Astrocyte (in vitro differentiated cells and primary cell): ENCODE measurements at regions not wholly inside any gene's neighbourhood (a gene's known extent, or its start where the extent isn't known, plus 50 kb on each side); places are given as distances from the start of the nearest gene placed in this dataset.

Experiments used
- DNase-seq: peaks from one replicate; pipeline ENCODE4 v3.0.0-alpha.2; 2010; ENCODE audit warnings: low read depth
- FAIRE-seq: peaks from 2 replicates; lab custom pipeline; 2011; peaks lifted over from hg19 to GRCh38; lab: Jason Lieb, UNC
- H2AFZ ChIP-seq: 2 replicates; pipeline ENCODE4 v1.6.0; 2012; ENCODE audit warnings: low read depth, low read length, inconsistent platforms
- H3K27ac ChIP-seq: 2 replicates; pipeline ENCODE4 v1.5.1; 2011; ENCODE audit warnings: low read depth, low read length, inconsistent platforms
- H3K27me3 ChIP-seq: 2 replicates; pipeline ENCODE4 v1.6.0; 2011; ENCODE audit warnings: low read length, inconsistent platforms; ENCODE audit not compliant: insufficient read depth
- H3K36me3 ChIP-seq: 2 replicates; pipeline ENCODE4 v1.5.1; 2011; ENCODE audit warnings: low read length, inconsistent platforms; ENCODE audit not compliant: insufficient read depth
- H3K4me1 ChIP-seq: 2 replicates; pipeline ENCODE4 v1.5.1; 2011; ENCODE audit warnings: low read length, inconsistent platforms; ENCODE audit not compliant: insufficient read depth
- H3K4me2 ChIP-seq: 2 replicates; pipeline ENCODE4 v1.6.0; 2012; ENCODE audit warnings: low read length, inconsistent platforms
- H3K4me3 ChIP-seq: 2 replicates; pipeline ENCODE4 v1.5.1; 2011; ENCODE audit warnings: low read depth, mild to moderate bottlenecking, low read length, inconsistent platforms; ENCODE audit not compliant: insufficient read depth
- H3K79me2 ChIP-seq: 2 replicates; pipeline ENCODE4 v1.6.0; 2012; ENCODE audit warnings: mild to moderate bottlenecking, low read length, inconsistent platforms; ENCODE audit not compliant: insufficient read depth
- H3K9ac ChIP-seq: 2 replicates; pipeline ENCODE4 v1.6.0; 2012; ENCODE audit warnings: mild to moderate bottlenecking, low read length, inconsistent platforms
- H3K9me3 ChIP-seq: 2 replicates; pipeline ENCODE4 v1.5.1; 2012; ENCODE audit warnings: low read depth, mild to moderate bottlenecking, low read length, inconsistent platforms; ENCODE audit not compliant: insufficient read depth
- H4K20me1 ChIP-seq: 2 replicates; pipeline ENCODE4 v1.6.0; 2012; ENCODE audit warnings: low read length, inconsistent platforms; ENCODE audit not compliant: insufficient read depth
- H3K27ac Mint-ChIP-seq: one replicate; pipeline ENCODE4 v1.8.0; 2021; ENCODE audit warnings: mild to moderate bottlenecking, mixed read lengths; ENCODE audit not compliant: unreplicated experiment
- H3K27me3 Mint-ChIP-seq: one replicate; pipeline ENCODE4 v1.8.0; 2021; ENCODE audit warnings: low read depth, mixed read lengths; ENCODE audit not compliant: unreplicated experiment
- H3K36me3 Mint-ChIP-seq: one replicate; pipeline ENCODE4 v1.8.0; 2021; ENCODE audit warnings: low read depth, mixed read lengths; ENCODE audit not compliant: unreplicated experiment
- H3K4me1 Mint-ChIP-seq: one replicate; pipeline ENCODE4 v1.8.0; 2021; ENCODE audit warnings: low read depth, mixed read lengths; ENCODE audit not compliant: unreplicated experiment
- H3K4me3 Mint-ChIP-seq: one replicate; pipeline ENCODE4 v1.8.0; 2021; ENCODE audit warnings: mild to moderate bottlenecking, moderate library complexity, mixed read lengths; ENCODE audit not compliant: unreplicated experiment
- H3K9me3 Mint-ChIP-seq: one replicate; pipeline ENCODE4 v1.8.0; 2021; ENCODE audit warnings: mild to moderate bottlenecking, mixed read lengths; ENCODE audit not compliant: unreplicated experiment
- CTCF ChIP-seq: IDR thresholded peaks from 2 replicates; pipeline ENCODE4 v1.5.1; 2011; ENCODE audit warnings: low read depth, mild to moderate bottlenecking, inconsistent platforms, low read length, moderate library complexity; ENCODE audit not compliant: insufficient read depth
- EZH2 ChIP-seq: IDR thresholded peaks from 2 replicates; pipeline ENCODE4 v1.6.1; 2012; ENCODE audit warnings: mild to moderate bottlenecking, low read length, inconsistent platforms; ENCODE audit not compliant: insufficient read depth

- Mint-ChIP-seq H3K9me3 (peaks cover 4% of the 10 kb centered on the region), H3K4me3 (no peak overlapping the region), H3K4me1 (peaks cover 29% of the 10 kb centered on the region), H3K36me3 (no peaks in the 10 kb centered on the region), H3K27me3 (no peaks in the 10 kb centered on the region), H3K27ac (no peak overlapping the region)
- Histone ChIP-seq H3K4me2 (no peak overlapping the region), H3K79me2 (no peaks in the 10 kb centered on the region), H3K4me1 (peaks cover 19% of the 10 kb centered on the region), H3K27ac (no peak overlapping the region), H3K36me3 (no peaks in the 10 kb centered on the region), H2AFZ (no peak overlapping the region), H3K9me3 (no peaks in the 10 kb centered on the region), H4K20me1 (no peaks in the 10 kb centered on the region), H3K4me3 (no peak overlapping the region), H3K27me3 (no peaks in the 10 kb centered on the region), H3K9ac (no peak overlapping the region)
- FAIRE-seq (no peak), DNase-seq (no peak)
- TF ChIP-seq EZH2: no peak
- TF ChIP-seq CTCF: no peak
Observed at GRCh38 chr3:187921391-187922074, 176.3 kb upstream of the BCL6 start.

GRCh38 chr3:187922704-187923416, 177.6 kb upstream of the BCL6 start:
- no peak overlapping the region for H3K27ac ChIP-seq
- DNase-seq: peak; percentile 84
- Mint-ChIP-seq H3K9me3 (peaks cover 7% of the 10 kb centered on the region), H3K36me3 (no peaks in the 10 kb centered on the region), H3K27ac (no peak overlapping the region), H3K27me3 (no peaks in the 10 kb centered on the region), H3K4me3 (no peak overlapping the region), H3K4me1 (peaks cover 29% of the 10 kb centered on the region)
- FAIRE-seq: no peak
- no peaks in the 10 kb centered on the region for H3K79me2 ChIP-seq
- H3K9me3 ChIP-seq: no peaks in the 10 kb centered on the region
- peak overlapping the region; percentile 57 for H3K4me2 ChIP-seq
- no peaks in the 10 kb centered on the region for H3K27me3 ChIP-seq
- peak overlapping the region; percentile 35 for H2AFZ ChIP-seq
- no peaks in the 10 kb centered on the region for H4K20me1 ChIP-seq
- no peaks in the 10 kb centered on the region for H3K36me3 ChIP-seq
- no peak overlapping the region for H3K9ac ChIP-seq
- H3K4me3 ChIP-seq: no peak overlapping the region
- peaks cover 11% of the 10 kb centered on the region for H3K4me1 ChIP-seq
- no peak for TF ChIP-seq EZH2
- no peak for TF ChIP-seq CTCF

GRCh38 chr3:187924651-187925050, 179.4 kb upstream of the BCL6 start:
- no peak overlapping the region for H2AFZ ChIP-seq
- Mint-ChIP-seq H3K4me3 (no peak overlapping the region), H3K27me3 (no peaks in the 10 kb centered on the region), H3K9me3 (peaks cover 7% of the 10 kb centered on the region), H3K36me3 (no peaks in the 10 kb centered on the region), H3K27ac (no peak overlapping the region), H3K4me1 (peaks cover 21% of the 10 kb centered on the region)
- H3K4me2 ChIP-seq: no peak overlapping the region
- no peak overlapping the region for H3K9ac ChIP-seq
- no peak for TF ChIP-seq CTCF
- TF ChIP-seq EZH2: no peak
- H3K79me2 ChIP-seq: no peaks in the 10 kb centered on the region
- no peak overlapping the region for H3K27ac ChIP-seq
- no peaks in the 10 kb centered on the region for H3K9me3 ChIP-seq
- DNase-seq: no peak
- FAIRE-seq: no peak
- H4K20me1 ChIP-seq: no peaks in the 10 kb centered on the region
- H3K27me3 ChIP-seq: no peaks in the 10 kb centered on the region
- H3K36me3 ChIP-seq: no peaks in the 10 kb centered on the region
- H3K4me3 ChIP-seq: no peak overlapping the region
- peaks cover 11% of the 10 kb centered on the region for H3K4me1 ChIP-seq
